HFF-Myc (cell line): ENCODE measurements at regions not wholly inside any gene's neighbourhood (a gene's known extent, or its start where the extent isn't known, plus 50 kb on each side); places are given as distances from the start of the nearest gene placed in this dataset.

Experiments used
- DNase-seq: peaks from one replicate; pipeline ENCODE4 v3.0.0-alpha.2; 2011; ENCODE audit warnings: low read depth; ENCODE audit errors: extremely low read depth
- H3K4me3 ChIP-seq: replicated peaks from 2 replicates; pipeline ENCODE4 v1.5.1; 2011; ENCODE audit warnings: low read depth, mild to moderate bottlenecking, control low read depth, low read length
- TF ChIP-seq, protein P1 (sequence below): IDR thresholded peaks from 2 replicates; pipeline ENCODE4 v1.5.1; 2012; ENCODE audit warnings: mild to moderate bottlenecking, low read depth, low read length, control low read depth; ENCODE audit errors: missing control alignments

DNA sequence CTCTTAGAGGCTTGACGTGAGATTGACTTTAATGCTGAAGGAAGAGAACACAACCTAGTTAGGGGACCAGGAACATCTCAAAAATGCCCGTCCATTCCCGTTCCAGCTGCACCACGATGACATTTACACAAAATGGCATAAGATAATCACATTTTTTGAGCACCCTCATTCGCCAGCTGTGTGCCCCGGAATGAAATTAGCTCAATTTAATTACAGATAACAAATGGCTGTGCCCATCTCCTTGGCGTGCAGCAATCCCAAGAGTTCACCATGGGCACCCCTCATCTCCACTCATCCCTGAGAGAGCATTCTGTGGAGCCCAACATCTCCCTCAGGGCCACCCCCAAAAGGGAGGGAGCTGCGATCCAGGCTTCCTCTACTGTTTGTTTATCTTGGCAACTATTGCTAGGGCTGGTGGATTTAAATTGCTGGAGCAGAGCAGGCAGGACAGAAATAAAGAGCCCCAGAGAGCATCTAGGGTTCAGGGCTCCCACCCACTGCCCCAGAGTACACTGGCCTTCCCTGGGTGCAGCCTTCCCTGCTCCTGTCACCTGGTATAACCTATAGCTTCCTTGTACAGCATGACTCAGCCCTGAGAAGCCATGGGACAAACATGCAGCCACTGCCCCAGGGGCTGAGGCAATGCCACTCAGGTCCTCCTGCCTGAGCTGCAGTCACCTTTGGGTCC, 263.5 kb downstream of the ZEB1 start:
- TF ChIP-seq, protein P1, sequence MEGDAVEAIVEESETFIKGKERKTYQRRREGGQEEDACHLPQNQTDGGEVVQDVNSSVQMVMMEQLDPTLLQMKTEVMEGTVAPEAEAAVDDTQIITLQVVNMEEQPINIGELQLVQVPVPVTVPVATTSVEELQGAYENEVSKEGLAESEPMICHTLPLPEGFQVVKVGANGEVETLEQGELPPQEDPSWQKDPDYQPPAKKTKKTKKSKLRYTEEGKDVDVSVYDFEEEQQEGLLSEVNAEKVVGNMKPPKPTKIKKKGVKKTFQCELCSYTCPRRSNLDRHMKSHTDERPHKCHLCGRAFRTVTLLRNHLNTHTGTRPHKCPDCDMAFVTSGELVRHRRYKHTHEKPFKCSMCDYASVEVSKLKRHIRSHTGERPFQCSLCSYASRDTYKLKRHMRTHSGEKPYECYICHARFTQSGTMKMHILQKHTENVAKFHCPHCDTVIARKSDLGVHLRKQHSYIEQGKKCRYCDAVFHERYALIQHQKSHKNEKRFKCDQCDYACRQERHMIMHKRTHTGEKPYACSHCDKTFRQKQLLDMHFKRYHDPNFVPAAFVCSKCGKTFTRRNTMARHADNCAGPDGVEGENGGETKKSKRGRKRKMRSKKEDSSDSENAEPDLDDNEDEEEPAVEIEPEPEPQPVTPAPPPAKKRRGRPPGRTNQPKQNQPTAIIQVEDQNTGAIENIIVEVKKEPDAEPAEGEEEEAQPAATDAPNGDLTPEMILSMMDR: no peak
- DNase-seq: no peak
- H3K4me3 ChIP-seq: no peak overlapping the region

DNA sequence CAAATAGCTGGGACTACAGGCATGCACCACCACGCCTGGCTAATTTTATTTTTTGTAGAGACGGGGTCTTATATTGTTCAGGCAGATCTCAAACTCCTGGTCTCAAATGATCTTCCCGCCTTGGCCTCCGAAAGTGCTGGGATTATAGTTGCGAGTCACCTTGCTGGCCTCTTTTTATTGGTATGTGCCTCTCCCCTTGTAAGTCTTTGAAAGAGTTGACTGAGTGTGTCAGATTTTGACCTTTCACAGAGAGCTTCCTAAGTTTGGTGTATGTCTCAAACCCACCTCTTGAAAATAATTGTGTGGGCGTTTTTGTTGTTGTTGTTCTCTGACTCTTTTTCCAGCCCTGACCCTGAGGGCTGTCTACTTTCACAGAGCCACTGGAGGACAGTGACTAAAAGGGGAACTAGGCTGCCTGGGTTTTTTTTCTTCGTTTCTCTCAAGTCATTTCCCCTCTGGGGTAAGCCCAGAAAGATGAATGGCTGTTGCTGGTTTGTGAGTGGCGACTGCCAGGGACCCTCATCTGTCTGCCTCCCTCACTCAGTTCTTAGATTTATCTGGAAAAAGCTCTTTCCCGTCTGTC, 262.8 kb downstream of the ZEB1 start:
- DNase-seq: no peak
- no peak overlapping the region for H3K4me3 ChIP-seq
- TF ChIP-seq, protein P1: no peak

DNA sequence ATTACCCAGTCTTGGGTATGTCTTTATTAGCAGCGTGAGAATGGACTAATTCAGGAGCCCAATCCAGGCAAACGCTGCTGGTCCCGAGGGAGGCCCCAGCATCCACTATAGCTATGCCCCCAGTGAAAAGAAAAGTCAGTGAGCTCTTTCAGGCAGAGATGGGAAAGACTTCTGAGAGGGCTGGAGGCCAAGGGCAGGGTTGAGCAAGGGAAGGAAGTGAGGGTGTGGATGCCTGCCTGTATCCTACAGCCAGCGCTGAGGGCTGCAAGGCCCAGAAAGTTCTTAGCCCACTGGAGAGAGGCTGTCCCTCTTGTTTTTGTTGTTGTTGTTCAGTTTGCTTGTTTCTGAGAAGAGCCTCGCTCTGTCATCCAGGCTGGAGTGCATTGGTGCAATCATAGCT, 261.6 kb downstream of the ZEB1 start:
- TF ChIP-seq, protein P1: no peak
- DNase-seq: no peak
- H3K4me3 ChIP-seq: no peak overlapping the region
